IPS-18c (cell line): ENCODE measurements at regions not wholly inside any gene's neighbourhood (a gene's known extent, or its start where the extent isn't known, plus 50 kb on each side); places are given as distances from the start of the nearest gene placed in this dataset.

Experiments used
- H3K4me3 ChIP-seq: 2 replicates; pipeline ENCODE4 v1.7.0; 2013; ENCODE audit warnings: low read depth, mild to moderate bottlenecking, low read length, moderate library complexity; ENCODE audit not compliant: insufficient read depth
- H3K9me3 ChIP-seq: one replicate; pipeline ENCODE4 v1.6.1; 2013; ENCODE audit warnings: mild to moderate bottlenecking, low read length, moderate library complexity; ENCODE audit not compliant: control insufficient read depth, insufficient read depth

DNA sequence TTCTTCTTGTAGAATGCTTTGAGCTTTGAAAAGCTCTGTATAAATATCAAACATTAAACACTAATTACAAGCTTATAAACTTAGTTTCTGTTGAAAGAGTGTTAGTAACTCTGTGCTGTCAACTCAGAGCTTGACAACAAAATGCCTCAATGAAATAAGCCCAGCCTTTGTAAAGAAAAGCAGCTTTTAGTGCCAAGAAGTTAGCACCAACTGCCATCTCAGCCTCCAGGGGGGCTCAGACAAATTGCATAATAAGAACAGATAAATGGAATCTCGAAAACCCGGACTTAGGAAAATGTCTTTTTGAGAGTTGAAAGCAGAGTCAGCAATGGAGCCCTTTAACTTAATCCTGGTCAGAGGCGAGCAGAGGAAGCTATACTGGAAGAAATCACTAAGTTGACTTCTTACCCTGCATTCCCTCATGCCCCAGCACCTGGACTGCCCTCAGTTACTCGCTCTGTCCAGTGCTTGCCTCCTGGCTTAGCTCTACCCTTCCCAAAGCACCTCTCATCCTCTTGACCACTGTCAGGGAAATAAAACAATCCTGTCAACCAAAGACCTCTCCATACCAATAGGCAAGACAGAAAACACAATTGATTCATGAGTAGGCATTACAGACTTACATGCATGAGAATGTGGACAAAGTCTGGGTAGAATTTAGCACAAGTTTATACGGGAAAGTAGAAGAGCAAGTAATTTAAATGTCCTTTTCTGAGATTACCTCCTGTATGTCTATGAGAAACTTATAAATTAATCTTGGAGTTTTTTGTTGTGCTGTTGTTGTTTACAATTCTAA is 352.7 kb downstream of the ZNF608 start:
- no peaks in the 10 kb centered on the region for H3K9me3 ChIP-seq
- no peak overlapping the region for H3K4me3 ChIP-seq

DNA sequence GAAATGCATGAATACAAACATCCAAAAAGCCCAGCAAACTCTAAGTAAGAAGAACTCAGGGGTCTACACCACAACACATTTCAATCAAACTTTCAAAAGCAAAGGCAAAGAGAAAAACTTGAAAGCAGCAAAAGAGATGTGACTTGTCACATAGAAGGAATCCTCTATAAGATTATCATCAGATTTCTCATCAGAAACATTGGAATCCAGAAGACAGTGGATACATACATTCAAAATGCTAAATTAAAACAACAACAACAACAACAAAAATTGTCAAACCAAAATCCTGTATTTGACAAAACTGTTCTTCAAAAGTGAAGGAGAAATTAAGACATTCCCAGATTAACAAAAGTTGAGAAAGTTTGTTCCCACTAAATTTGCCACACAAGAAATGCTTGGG is 362.7 kb downstream of the ZNF608 start:
- Histone ChIP-seq H3K9me3 (no peaks in the 10 kb centered on the region), H3K4me3 (no peak overlapping the region)

DNA sequence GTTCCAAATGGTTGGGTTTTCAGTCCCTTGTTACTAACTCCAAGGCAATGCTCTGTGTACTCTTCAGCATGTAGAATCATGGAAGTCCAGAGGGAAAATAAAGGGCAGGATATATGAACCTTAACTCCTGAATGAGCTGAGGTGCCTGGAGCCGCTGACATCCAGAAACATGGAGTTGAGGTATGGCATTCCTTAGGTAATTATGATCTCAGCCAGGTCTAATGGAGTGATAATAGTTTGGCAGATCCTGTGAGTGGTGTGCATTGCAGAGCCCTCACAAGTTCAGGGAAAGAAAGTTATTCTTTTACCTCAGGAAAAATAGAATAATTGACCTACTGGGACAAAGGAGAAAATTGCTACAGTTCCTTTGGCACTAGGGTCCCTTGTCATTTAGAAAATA is 369.1 kb downstream of the ZNF608 start:
- H3K4me3 ChIP-seq: no peak overlapping the region
- no peaks in the 10 kb centered on the region for H3K9me3 ChIP-seq

DNA sequence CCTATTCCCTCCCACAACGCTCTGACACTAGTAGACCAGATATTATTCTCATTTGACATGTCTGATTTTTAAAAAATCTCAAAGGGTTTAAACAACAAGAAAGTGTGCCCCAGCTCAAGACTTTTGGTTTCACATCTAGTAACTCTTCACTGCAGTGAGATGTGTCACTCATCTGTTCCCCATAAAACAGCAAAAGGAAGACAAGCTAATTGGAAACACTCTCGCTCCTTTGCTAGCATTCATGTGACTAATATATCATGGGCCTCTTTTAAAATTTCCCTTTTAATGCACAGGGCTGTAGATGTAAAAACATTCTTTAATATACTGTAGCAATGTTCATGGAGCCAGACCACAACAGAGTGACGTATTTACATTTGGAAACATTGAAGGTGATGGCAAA is 372.6 kb downstream of the ZNF608 start:
- H3K4me3 ChIP-seq: no peak overlapping the region
- H3K9me3 ChIP-seq: no peaks in the 10 kb centered on the region

DNA sequence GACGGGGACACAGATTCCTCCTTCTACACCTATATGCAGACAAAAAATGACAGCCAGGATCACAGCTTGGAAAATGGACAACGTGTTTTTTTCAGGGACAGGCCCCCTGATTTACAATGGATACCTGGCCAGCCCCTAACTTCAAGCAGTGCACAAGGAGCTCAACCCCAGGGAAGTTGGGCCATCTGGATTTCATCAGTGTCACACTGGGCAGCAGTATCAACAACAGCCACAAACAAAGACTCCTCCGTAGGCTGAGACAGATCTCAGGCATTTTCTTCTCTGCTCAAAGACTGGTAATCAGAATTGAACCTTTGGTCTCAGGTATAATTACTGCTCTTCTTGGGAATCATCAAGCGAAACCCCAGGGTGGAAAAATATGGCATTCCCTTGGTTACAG is 374.0 kb downstream of the ZNF608 start:
- Histone ChIP-seq H3K9me3 (no peaks in the 10 kb centered on the region), H3K4me3 (no peak overlapping the region)

DNA sequence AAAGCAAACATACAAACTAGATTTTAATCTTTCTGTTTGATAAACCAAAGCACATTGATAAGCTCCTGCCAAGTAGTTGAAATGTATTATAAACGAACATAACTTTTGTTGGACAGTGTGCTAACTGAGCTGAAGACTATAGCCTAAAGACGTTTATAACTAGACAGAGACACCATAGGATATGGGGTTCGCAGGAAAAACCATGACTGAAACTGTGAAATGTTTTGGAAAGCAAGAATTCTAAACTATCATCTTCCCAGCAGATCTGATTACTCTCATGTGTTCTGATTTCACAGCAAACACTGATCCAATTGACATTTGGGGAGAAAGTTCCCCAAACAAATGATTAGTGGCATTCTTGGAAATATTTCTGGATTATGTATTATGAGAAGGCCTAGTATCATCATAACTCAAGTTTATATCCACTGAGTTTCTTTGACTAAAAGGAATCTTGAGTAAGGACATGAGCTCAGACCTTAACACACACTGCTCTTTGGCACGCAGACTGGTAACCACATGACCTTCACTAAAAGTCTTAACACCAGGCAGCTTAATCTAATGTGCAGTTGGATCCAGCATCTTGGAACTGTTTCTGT is 375.2 kb downstream of the ZNF608 start:
- no peaks in the 10 kb centered on the region for H3K9me3 ChIP-seq

DNA sequence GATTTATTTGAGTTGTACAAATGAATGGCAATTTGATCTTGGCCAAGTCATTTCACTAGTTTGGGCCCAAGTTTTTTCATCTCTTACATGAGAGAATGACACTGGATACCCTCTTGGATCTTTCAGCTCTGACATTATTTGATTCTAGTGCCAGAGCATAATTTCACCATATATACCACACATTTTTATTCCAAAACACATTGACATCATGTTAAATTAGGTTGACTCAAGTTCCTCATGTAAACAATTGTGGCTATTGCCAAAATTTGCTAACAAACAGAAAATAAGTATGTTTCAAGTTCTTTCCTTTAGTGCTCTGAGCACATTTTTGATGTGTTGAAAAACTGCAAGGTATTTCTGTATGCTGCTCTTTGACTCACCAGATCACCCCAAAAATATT is 375.8 kb downstream of the ZNF608 start:
- Histone ChIP-seq H3K9me3 (no peaks in the 10 kb centered on the region), H3K4me3 (no peak overlapping the region)

More for the DNA sequence above, 375.2 kb downstream of the ZNF608 start:
- no peak overlapping the region for H3K4me3 ChIP-seq

DNA sequence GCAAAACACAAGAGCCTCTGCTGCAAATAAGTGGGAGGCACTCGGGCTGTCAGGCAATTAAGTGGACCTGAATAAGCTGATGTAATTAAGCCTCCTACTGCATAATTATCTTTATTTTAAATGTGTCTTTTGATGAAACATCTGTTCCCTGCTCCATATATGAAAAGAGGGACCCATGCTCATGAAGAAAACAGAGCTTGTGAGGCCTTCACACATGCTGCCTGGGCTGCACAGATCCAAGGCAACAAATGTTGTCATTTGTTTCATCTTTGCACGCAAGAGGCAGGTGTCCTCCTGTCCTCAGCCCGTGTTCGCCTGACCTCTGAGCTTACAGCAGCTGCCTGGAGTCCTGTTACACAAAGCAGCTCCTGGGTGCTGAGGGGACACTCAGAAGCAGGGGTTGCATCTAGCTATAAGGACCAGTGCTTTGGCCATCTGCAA is 381.1 kb downstream of the ZNF608 start:
- Histone ChIP-seq H3K9me3 (no peaks in the 10 kb centered on the region), H3K4me3 (no peak overlapping the region)

DNA sequence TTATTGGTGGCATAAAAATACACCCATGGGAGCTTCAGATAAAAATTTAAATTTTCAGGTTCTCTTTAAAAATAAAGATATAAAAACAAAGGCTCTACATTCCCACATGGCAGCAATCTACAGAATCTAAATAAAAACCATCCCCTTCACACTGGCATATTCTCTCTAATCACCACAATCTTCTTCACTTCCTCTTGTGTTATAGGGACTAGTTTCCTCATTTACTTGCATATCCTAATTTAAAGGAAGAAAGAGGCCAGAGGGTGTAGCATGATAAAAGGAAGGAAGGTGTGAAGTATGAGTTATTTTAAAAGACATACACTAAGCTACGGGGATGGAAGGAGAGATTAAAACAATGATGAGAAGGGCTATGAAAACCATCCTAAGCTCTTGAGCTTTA is 390.5 kb downstream of the ZNF608 start:
- no peak overlapping the region for H3K4me3 ChIP-seq
- H3K9me3 ChIP-seq: no peaks in the 10 kb centered on the region

DNA sequence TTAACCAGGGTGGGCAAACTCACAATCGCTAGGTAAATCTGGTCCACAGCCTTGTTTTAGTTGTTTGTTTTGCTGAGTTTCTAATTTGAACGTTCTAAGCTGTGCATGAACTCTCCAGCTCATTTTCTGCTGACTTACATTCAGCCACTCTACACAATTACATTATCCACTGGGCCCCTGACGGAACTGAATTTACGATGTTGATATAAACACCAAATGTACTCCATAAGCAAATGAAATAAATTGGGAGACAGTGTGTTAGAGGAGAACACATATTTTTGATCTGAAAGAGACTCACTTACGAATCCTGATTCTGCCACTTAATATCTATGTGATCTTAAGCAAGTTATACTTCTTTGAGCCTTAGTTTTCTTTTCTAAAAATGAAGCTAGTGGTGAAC is 393.4 kb downstream of the ZNF608 start:
- H3K4me3 ChIP-seq: no peak overlapping the region

DNA sequence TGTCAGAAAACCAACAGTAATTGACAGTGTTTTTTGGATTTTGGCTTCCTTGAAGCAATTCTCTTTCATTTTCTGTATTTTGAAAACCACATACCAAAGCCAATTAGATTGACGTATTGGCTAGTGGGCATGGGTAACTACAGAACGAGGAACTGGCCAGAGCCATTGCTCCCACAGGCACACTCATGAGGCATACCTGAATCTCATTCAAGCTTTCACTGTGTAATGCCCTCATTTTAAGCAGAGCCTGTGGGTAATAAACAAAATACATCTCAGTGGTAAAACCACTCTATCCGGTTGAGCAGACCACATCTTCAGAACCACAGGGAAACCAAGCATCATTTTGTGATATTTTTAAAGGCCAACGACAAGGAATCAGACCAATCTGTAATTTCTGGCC is 394.1 kb downstream of the ZNF608 start:
- no peaks in the 10 kb centered on the region for H3K9me3 ChIP-seq
- no peak overlapping the region for H3K4me3 ChIP-seq

More for the DNA sequence above, 393.4 kb downstream of the ZNF608 start:
- no peaks in the 10 kb centered on the region for H3K9me3 ChIP-seq

DNA sequence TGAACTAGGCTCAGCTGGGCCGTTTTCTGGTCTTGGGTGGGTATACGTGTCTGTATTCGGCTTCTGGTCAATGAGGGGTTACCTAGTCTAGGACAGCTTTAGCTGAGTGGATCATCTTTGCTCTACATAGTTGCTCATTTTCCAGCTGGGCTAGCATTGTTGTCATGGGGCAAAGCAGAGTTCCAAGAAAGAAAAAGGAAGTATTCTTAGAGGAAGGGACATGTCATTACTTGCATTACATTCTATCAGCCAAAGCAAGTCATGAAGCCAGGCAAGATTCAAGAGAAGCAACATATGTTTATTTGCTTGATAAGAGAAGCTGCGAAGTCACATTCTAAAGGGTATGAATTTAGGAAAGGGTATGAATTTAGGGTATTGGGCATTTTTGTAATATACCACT is 396.5 kb downstream of the ZNF608 start:
- Histone ChIP-seq H3K4me3 (no peak overlapping the region), H3K9me3 (no peaks in the 10 kb centered on the region)

DNA sequence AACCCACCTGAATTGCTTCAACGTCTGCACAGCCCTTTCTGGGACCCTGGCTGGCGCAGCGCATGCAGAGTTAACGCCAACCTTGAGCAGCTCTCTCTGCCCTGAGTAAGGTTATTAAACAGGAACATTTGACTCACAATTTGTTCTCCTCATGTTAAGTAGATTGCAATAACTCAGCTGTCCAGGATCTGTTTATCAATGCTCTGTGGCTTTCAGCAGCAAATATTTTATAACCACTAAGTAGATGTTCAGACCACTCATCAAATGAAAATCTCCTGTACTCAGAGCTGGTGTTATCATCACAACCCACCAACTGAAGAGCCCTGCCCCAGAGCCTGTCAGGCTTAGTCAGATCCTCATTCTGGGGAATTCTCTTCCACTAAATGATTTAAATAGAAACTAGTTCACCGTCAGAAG is 403.0 kb downstream of the ZNF608 start:
- no peaks in the 10 kb centered on the region for H3K9me3 ChIP-seq
- no peak overlapping the region for H3K4me3 ChIP-seq

DNA sequence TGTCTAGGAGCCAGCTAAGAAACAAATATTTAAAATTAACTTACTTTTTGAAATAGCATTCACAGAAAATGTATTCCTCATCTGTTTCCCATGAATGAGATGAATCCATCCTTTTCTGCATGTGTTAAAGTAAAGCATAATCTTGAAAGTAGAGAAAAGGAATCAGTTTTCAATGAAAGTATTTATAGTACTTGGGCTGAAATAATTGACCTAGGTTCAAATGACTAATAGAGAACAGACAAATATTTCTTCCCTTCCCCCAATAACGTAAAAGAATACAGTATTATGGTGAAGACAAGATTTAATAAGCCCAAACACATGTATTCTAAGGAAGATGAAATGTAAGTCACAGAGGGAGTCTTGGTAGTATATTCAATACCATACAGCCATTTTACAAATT is 403.5 kb downstream of the ZNF608 start:
- no peak overlapping the region for H3K4me3 ChIP-seq

DNA sequence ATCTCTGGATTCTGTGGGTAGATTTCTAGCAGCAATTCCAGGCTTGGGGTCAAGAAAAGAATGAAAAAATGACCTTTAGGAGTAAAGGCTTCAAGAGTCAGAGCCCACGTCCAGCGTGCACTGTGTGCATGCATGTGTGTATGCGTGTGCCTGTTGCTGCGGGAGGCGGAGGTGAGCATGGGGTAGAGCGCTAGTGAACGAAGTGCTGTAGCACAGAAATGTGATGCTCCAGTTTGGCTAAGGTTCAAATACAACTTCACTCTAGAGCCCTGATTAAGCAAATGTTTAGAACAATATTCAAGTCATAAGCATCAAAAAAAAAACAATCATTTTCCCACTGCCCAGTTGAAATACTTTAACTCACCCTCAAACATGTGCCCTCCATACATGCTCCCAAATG is 403.9 kb downstream of the ZNF608 start:
- Histone ChIP-seq H3K4me3 (no peak overlapping the region), H3K9me3 (no peaks in the 10 kb centered on the region)

More for the DNA sequence above, 403.5 kb downstream of the ZNF608 start:
- H3K9me3 ChIP-seq: no peaks in the 10 kb centered on the region

DNA sequence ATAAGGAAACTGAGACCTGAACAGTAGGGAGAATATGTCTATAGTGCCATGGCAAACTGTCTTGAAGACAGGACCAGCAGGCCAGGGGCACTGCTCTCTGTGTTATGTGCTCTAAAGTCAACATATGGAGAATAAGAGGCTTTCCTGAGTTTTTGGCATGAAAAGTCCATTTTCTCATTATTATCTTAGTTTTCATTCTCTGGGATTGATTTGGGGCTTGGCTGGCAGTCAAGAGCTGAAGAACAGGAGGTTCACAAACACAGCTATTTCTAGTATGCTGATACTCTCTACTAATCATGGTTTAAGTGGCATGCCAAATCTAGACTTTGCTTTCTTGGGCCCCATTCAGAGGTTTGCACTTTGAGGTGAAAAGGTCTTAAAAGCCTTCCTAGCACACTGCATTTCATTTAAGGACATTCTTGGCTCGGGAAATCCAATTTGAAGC is 404.4 kb downstream of the ZNF608 start:
- Histone ChIP-seq H3K9me3 (no peaks in the 10 kb centered on the region), H3K4me3 (no peak overlapping the region)

DNA sequence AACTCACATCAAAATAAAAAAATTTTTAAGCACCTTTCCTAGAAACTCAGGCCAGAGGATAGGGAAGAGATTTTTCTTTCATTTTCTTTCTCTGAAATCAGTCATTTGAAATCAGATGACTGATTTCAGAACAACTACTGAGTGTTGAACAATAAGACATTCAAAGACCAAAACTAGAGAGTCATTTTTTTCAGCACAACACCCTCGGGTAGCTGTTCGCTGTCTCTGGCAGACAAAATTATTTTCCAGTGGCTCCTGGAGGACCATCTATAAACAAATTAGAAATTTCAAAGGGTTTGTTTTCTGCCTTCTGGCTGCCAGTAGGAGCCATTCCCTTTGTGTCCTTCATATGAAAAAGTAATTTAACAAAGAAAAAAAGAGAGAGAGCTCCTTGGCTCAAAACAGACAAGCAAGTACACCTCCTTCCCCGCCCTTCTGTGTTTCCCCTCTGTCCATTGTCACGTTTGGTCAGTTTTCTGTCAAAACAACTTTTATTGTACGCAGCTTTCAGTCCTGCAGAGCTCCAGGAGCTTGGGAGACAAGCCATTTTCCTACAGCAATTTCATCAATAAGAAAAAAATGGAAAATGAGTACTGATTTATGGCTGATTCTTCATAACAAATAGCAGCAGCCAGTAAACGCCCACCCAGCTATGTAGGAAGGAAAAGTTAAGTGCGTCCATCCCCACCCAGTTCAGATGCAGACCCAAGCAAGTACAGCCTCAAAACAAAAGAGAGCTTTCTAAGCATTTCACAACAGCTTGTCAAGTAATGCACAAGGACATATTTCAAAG is 405.2 kb downstream of the ZNF608 start:
- Histone ChIP-seq H3K9me3 (no peaks in the 10 kb centered on the region), H3K4me3 (no peak overlapping the region)

DNA sequence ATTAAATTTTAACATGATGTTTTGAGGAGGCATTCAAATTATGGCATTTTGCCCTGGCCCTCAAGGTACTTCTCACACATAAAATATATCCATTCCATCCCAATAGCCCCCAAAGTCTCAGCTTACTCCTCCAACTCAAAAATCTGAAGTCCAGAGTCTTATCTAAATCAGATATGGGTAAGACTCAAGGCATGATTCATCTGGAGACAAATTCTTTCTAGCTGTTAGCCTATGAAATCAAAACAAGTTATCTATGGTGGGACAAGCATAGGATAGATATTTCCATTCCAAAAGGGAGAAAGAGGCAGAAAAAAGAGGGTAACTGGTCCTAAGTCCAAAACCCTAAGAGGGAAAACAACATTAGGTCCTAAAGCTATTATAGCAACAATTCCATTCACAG is 408.4 kb downstream of the ZNF608 start:
- H3K4me3 ChIP-seq: no peak overlapping the region

More for the DNA sequence above, 408.4 kb downstream of the ZNF608 start:
- H3K9me3 ChIP-seq: no peaks in the 10 kb centered on the region
